CD14-positive monocyte (primary cell): ENCODE measurements at regions not wholly inside any gene's neighbourhood (a gene's known extent, or its start where the extent isn't known, plus 50 kb on each side); places are given as distances from the start of the nearest gene placed in this dataset.

Experiments
- DNase-seq, 3 donors: peaks; one replicate each; pipeline ENCODE4 v3.0.0-alpha.2; 2011 to 2022
- H2AFZ ChIP-seq: 2 replicates; pipeline ENCODE4 v1.6.0; 2012; ENCODE audit warnings: mild to moderate bottlenecking, low read depth, low read length, inconsistent platforms; ENCODE audit not compliant: insufficient read depth, poor library complexity, severe bottlenecking
- H3K27ac ChIP-seq, 2 donors: 1 replicate in 1 of 2; 2 replicates in 1 of 2; pipeline ENCODE4 v1.5.1; 2012 to 2013; ENCODE audit warnings: low read length in 2 of 2, control low read depth in 1 of 2, inconsistent platforms in 1 of 2, low read depth in 1 of 2, mild to moderate bottlenecking in 1 of 2
- H3K27me3 ChIP-seq, 2 donors: one replicate each; pipeline versions ENCODE4 v1.6.0 to v1.6.1; 2011 to 2013; ENCODE audit warnings: low read length in 2 of 2; ENCODE audit not compliant: control insufficient read depth in 2 of 2, insufficient read depth in 2 of 2
- H3K36me3 ChIP-seq, 2 donors: replicated peaks in 1 of 2; 1 replicate in 1 of 2; 2 replicates in 1 of 2; pipeline versions ENCODE4 v1.5.1 to v1.6.1; 2012 to 2013; ENCODE audit warnings: low read length in 2 of 2, control low read depth in 1 of 2, inconsistent platforms in 1 of 2, mild to moderate bottlenecking in 1 of 2; ENCODE audit not compliant: insufficient read depth in 2 of 2, control insufficient read depth in 1 of 2
- H3K4me1 ChIP-seq, 2 donors: 1 replicate in 1 of 2; 2 replicates in 1 of 2; pipeline versions ENCODE4 v1.5.1 to v1.6.1; 2012 to 2013; ENCODE audit warnings: low read length in 2 of 2, control low read depth in 1 of 2, inconsistent platforms in 1 of 2, mild to moderate bottlenecking in 1 of 2, moderate library complexity in 1 of 2; ENCODE audit not compliant: insufficient read depth in 2 of 2, control insufficient read depth in 1 of 2
- H3K4me2 ChIP-seq: replicated peaks from 2 replicates; pipeline ENCODE3; 2012; ENCODE audit warnings: low read length, moderate library complexity, mild to moderate bottlenecking; ENCODE audit not compliant: poor library complexity, severe bottlenecking; ENCODE audit errors: extremely low read depth
- H3K4me3 ChIP-seq, 3 experiments: fragments of 200-600 bp in 1 of 3; sonication (generic) in 1 of 3; replicated peaks in 1 of 3; 1 replicate in 2 of 3; 2 replicates in 1 of 3; pipeline ENCODE4 v1.5.1; 2011 to 2013; ENCODE audit warnings: low read length in 3 of 3, mild to moderate bottlenecking in 3 of 3, control low read depth in 2 of 3, low read depth in 2 of 3, inconsistent platforms in 1 of 3, moderate library complexity in 1 of 3
- H3K79me2 ChIP-seq: 2 replicates; pipeline ENCODE4 v1.6.0; 2012; ENCODE audit warnings: mild to moderate bottlenecking, control low read depth, inconsistent platforms, low read length, moderate library complexity; ENCODE audit not compliant: insufficient read depth
- H3K9ac ChIP-seq: 2 replicates; pipeline ENCODE4 v1.6.0; 2017; ENCODE audit warnings: low read length, mild to moderate bottlenecking; ENCODE audit not compliant: insufficient read depth, poor library complexity, severe bottlenecking
- H3K9me3 ChIP-seq, 2 donors: replicated peaks in 1 of 2; 1 replicate in 1 of 2; 2 replicates in 1 of 2; pipeline versions ENCODE4 v1.5.1 to v1.6.1; 2012 to 2013; ENCODE audit warnings: low read length in 2 of 2, control low read depth in 1 of 2; ENCODE audit not compliant: control insufficient read depth in 1 of 2, insufficient read depth in 1 of 2
- H4K20me1 ChIP-seq: 2 replicates; pipeline ENCODE4 v1.6.0; 2012; ENCODE audit warnings: mild to moderate bottlenecking, low read length, control low read depth, moderate library complexity; ENCODE audit not compliant: insufficient read depth
- H3K27ac Mint-ChIP-seq, 7 donors: one replicate each; pipeline ENCODE4 v1.8.0; 2020; ENCODE audit warnings: mild to moderate bottlenecking in 7 of 7, mixed read lengths in 7 of 7, moderate library complexity in 6 of 7, inconsistent platforms in 2 of 7
- H3K27me3 Mint-ChIP-seq, 3 donors: one replicate each; pipeline ENCODE4 v1.8.0; 2021 to 2022; ENCODE audit warnings: low read depth in 3 of 3, mild to moderate bottlenecking in 3 of 3, mixed read lengths in 3 of 3, moderate library complexity in 3 of 3, inconsistent platforms in 1 of 3
- H3K36me3 Mint-ChIP-seq, 2 donors: one replicate each; pipeline ENCODE4 v1.8.0; 2020; ENCODE audit warnings: mixed read lengths in 2 of 2, inconsistent platforms in 1 of 2, mild to moderate bottlenecking in 1 of 2
- H3K4me1 Mint-ChIP-seq: one replicate; pipeline ENCODE4 v1.8.0; 2020; ENCODE audit warnings: mild to moderate bottlenecking, mixed read lengths
- H3K4me3 Mint-ChIP-seq, 2 donors: one replicate each; pipeline ENCODE4 v1.8.0; 2020; ENCODE audit warnings: mild to moderate bottlenecking in 2 of 2, mixed read lengths in 2 of 2, moderate library complexity in 1 of 2
- H3K9me3 Mint-ChIP-seq, 7 donors: one replicate each; pipeline ENCODE4 v1.8.0; 2020 to 2022; ENCODE audit warnings: mixed read lengths in 7 of 7, mild to moderate bottlenecking in 6 of 7, moderate library complexity in 6 of 7, inconsistent platforms in 2 of 7
- CTCF ChIP-seq: fragments of 200-600 bp; IDR thresholded peaks from one replicate; pipeline ENCODE4 v1.8.0; 2022; ENCODE audit warnings: antibody characterized with exemption, mild to moderate bottlenecking
- WGBS: methylation state at CpG from one replicate; pipeline ENCODE4 v1.1.5; 2013; ENCODE audit warnings: missing lambda C conversion rate; ENCODE audit not compliant: insufficient coverage; 5-methylcytosine and 5-hydroxymethylcytosine counted together
- intact Hi-C, 2 donors: fragments of 100-400 bp; cut with micrococcal nuclease; formaldehyde crosslinking; loops; one replicate each; pipeline versions ENCODE4 v1.15.0 to v1.15.1; 2023

- intact Hi-C loops = no loop called here
- WGBS = no CpG with 5 or more reads among the region's 3 CpGs
- TF ChIP-seq CTCF = no peak
- no peak overlapping the region for H3K4me3 Mint-ChIP-seq
- Histone ChIP-seq H3K79me2 (no peaks in the 10 kb centered on the region), H3K4me3 (no peak overlapping the region), H3K4me1 (no peaks in the 10 kb centered on the region), H3K9me3 (no peaks in the 10 kb centered on the region), H2AFZ (no peak overlapping the region), H3K27me3 (no peaks in the 10 kb centered on the region), H3K4me2 (no peak overlapping the region), H3K27ac (no peak overlapping the region), H3K9ac (no peak overlapping the region), H3K36me3 (no peaks in the 10 kb centered on the region), H4K20me1 (no peaks in the 10 kb centered on the region)
- H3K9me3 Mint-ChIP-seq = peaks cover 0 to 3% (median 0%) of the 10 kb centered on the region in 7 donors
- H3K27me3 Mint-ChIP-seq = peaks cover 0 to 6% (median 2%) of the 10 kb centered on the region in 3 donors
- no peak for DNase-seq
- no peaks in the 10 kb centered on the region for H3K36me3 Mint-ChIP-seq
- no peak overlapping the region for H3K27ac Mint-ChIP-seq
- no peaks in the 10 kb centered on the region for H3K4me1 Mint-ChIP-seq
Observed at GRCh38 chr15:31839388-31839787, 190.9 kb upstream of the CHRNA7 start.

GRCh38 chr15:31840849-31841476 is 189.4 kb upstream of the CHRNA7 start:
- H3K79me2 ChIP-seq = no peaks in the 10 kb centered on the region
- Mint-ChIP-seq H3K36me3 (no peaks in the 10 kb centered on the region), H3K4me3 (no peak overlapping the region), H3K27ac (no peak overlapping the region), H3K9me3 (peaks cover 0 to 5% (median 0%) of the 10 kb centered on the region in 7 donors), H3K4me1 (no peaks in the 10 kb centered on the region), H3K27me3 (peaks cover 2 to 6% (median 4%) of the 10 kb centered on the region in 3 donors)
- H3K9ac ChIP-seq = no peak overlapping the region
- intact Hi-C loops = no loop called here
- DNase-seq = no peak
- no peak overlapping the region for H2AFZ ChIP-seq
- no peaks in the 10 kb centered on the region for H3K9me3 ChIP-seq
- no peak overlapping the region for H3K4me2 ChIP-seq
- H3K27ac ChIP-seq = no peak overlapping the region
- no peaks in the 10 kb centered on the region for H3K36me3 ChIP-seq
- WGBS = 76% methylated on average over 6 of the region's 9 CpGs
- H3K4me3 ChIP-seq = no peak overlapping the region
- no peak for TF ChIP-seq CTCF
- no peaks in the 10 kb centered on the region for H4K20me1 ChIP-seq
- H3K4me1 ChIP-seq = no peaks in the 10 kb centered on the region
- no peaks in the 10 kb centered on the region for H3K27me3 ChIP-seq
